Loucy (cell line): ENCODE measurements at regions not wholly inside any gene's neighbourhood (a gene's known extent, or its start where the extent isn't known, plus 50 kb on each side); places are given as distances from the start of the nearest gene placed in this dataset.

ENCODE experiments used
- H2AFZ ChIP-seq: fragments of 200-600 bp; sonication (generic); 2 replicates; pipeline ENCODE4 v1.6.0; 2016; ENCODE audit warnings: antibody characterized with exemption, mild to moderate bottlenecking, low read length, moderate library complexity
- H3F3A ChIP-seq: fragments of 200-600 bp; 2 replicates; pipeline ENCODE4 v1.6.0; 2016; ENCODE audit warnings: antibody characterized with exemption, low read depth, mild to moderate bottlenecking
- H3K27me3 ChIP-seq: fragments of 200-600 bp; sonication (generic); 2 replicates; pipeline ENCODE4 v1.6.1; 2014; ENCODE audit warnings: low read length, mild to moderate bottlenecking; ENCODE audit not compliant: insufficient read depth, poor library complexity, severe bottlenecking
- H3K36me3 ChIP-seq: fragments of 200-600 bp; sonication (generic); 2 replicates; pipeline ENCODE4 v1.6.1; 2016; ENCODE audit warnings: low read length; ENCODE audit not compliant: insufficient read depth
- H3K4me1 ChIP-seq: fragments of 200-600 bp; sonication (generic); 2 replicates; pipeline ENCODE4 v1.5.1; 2014; ENCODE audit warnings: low read length, mild to moderate bottlenecking; ENCODE audit not compliant: insufficient read depth, poor library complexity, severe bottlenecking
- H3K4me2 ChIP-seq: fragments of 200-600 bp; sonication (generic); 2 replicates; pipeline ENCODE4 v1.6.0; 2014; ENCODE audit warnings: antibody characterized with exemption, low read length, low read depth, mild to moderate bottlenecking; ENCODE audit not compliant: poor library complexity, severe bottlenecking
- H3K4me3 ChIP-seq: fragments of 200-600 bp; sonication (generic); 2 replicates; pipeline ENCODE4 v1.5.1; 2014; ENCODE audit warnings: low read length, mild to moderate bottlenecking, mixed read lengths; ENCODE audit not compliant: poor library complexity, severe bottlenecking
- H3K79me2 ChIP-seq: fragments of 200-600 bp; sonication (generic); 2 replicates; pipeline ENCODE4 v1.6.1; 2014; ENCODE audit warnings: low read length; ENCODE audit not compliant: insufficient read depth
- H3K9ac ChIP-seq: fragments of 200-600 bp; sonication (generic); 2 replicates; pipeline ENCODE4 v1.6.0; 2014; ENCODE audit warnings: mild to moderate bottlenecking, low read depth, low read length, moderate library complexity; ENCODE audit not compliant: poor library complexity, severe bottlenecking
- H3K9me2 ChIP-seq: fragments of 200-600 bp; sonication (generic); replicated peaks from 2 replicates; pipeline ENCODE4 v1.6.1; 2016; ENCODE audit warnings: low read depth, low read length, mixed read lengths
- H3K9me3 ChIP-seq: fragments of 200-600 bp; sonication (generic); 2 replicates; pipeline ENCODE4 v1.6.1; 2014; ENCODE audit warnings: mild to moderate bottlenecking, antibody characterized with exemption, low read length, low read depth; ENCODE audit not compliant: insufficient read depth
- H4K20me1 ChIP-seq: fragments of 200-600 bp; sonication (generic); 2 replicates; pipeline ENCODE4 v1.6.0; 2014; ENCODE audit warnings: antibody characterized with exemption, low read length, mild to moderate bottlenecking; ENCODE audit not compliant: insufficient read depth, poor library complexity, severe bottlenecking
- EZH2phosphoT487 ChIP-seq: fragments of 200-600 bp; IDR thresholded peaks from 2 replicates; pipeline ENCODE4 v1.6.1; 2018; ENCODE audit warnings: antibody characterized with exemption, mild to moderate bottlenecking, moderate library complexity, borderline replicate concordance
- TF ChIP-seq, protein P1 (sequence below): fragments of 200-600 bp; sonication (generic); conservative IDR thresholded peaks from 2 replicates; pipeline ENCODE4 v1.5.1; 2014; ENCODE audit warnings: mild to moderate bottlenecking, antibody characterized with exemption, low read length

GRCh38 chr3:189119950-189120349, 51.8 kb upstream of the TPRG1 start:
- no peak for TF ChIP-seq EZH2phosphoT487
- TF ChIP-seq, protein P1, sequence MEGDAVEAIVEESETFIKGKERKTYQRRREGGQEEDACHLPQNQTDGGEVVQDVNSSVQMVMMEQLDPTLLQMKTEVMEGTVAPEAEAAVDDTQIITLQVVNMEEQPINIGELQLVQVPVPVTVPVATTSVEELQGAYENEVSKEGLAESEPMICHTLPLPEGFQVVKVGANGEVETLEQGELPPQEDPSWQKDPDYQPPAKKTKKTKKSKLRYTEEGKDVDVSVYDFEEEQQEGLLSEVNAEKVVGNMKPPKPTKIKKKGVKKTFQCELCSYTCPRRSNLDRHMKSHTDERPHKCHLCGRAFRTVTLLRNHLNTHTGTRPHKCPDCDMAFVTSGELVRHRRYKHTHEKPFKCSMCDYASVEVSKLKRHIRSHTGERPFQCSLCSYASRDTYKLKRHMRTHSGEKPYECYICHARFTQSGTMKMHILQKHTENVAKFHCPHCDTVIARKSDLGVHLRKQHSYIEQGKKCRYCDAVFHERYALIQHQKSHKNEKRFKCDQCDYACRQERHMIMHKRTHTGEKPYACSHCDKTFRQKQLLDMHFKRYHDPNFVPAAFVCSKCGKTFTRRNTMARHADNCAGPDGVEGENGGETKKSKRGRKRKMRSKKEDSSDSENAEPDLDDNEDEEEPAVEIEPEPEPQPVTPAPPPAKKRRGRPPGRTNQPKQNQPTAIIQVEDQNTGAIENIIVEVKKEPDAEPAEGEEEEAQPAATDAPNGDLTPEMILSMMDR, result no peak
- Histone ChIP-seq H3K4me2 (no peak overlapping the region), H3K9me2 (no peaks in the 10 kb centered on the region), H3K4me1 (peaks cover 17% of the 10 kb centered on the region), H3K4me3 (no peak overlapping the region), H2AFZ (no peak overlapping the region), H4K20me1 (no peaks in the 10 kb centered on the region), H3K79me2 (no peaks in the 10 kb centered on the region), H3K9ac (no peak overlapping the region), H3F3A (no peaks in the 10 kb centered on the region), H3K27me3 (no peaks in the 10 kb centered on the region), H3K9me3 (peaks cover 5% of the 10 kb centered on the region; the same call in 1 of the 2 replicates), H3K36me3 (no peaks in the 10 kb centered on the region)

- no peaks in the 10 kb centered on the region for H3F3A ChIP-seq
- peaks cover 17% of the 10 kb centered on the region for H3K4me1 ChIP-seq
Observed at GRCh38 chr3:189121092-189121491, 50.7 kb upstream of the TPRG1 start.

More at GRCh38 chr3:189121092-189121491, 50.7 kb upstream of the TPRG1 start:
- Histone ChIP-seq H3K36me3 (no peaks in the 10 kb centered on the region), H3K79me2 (no peaks in the 10 kb centered on the region), H4K20me1 (no peaks in the 10 kb centered on the region), H3K9me2 (no peaks in the 10 kb centered on the region), H3K4me2 (no peak overlapping the region), H3K27me3 (no peaks in the 10 kb centered on the region), H2AFZ (no peak overlapping the region), H3K9ac (no peak overlapping the region), H3K4me3 (peak overlapping the region; percentile 1), H3K9me3 (peaks cover 5% of the 10 kb centered on the region; the same call in 1 of the 2 replicates)
- TF ChIP-seq EZH2phosphoT487, result no peak
- TF ChIP-seq, protein P1, result no peak
